ENCODE measurements at regions not wholly inside any gene's neighbourhood (a gene's known extent, or its start where the extent isn't known, plus 50 kb on each side); places are given as distances from the start of the nearest gene placed in this dataset.
A peak's percentile ranks its signal among the peaks of the same experiment; 100 is the strongest.

DNA sequence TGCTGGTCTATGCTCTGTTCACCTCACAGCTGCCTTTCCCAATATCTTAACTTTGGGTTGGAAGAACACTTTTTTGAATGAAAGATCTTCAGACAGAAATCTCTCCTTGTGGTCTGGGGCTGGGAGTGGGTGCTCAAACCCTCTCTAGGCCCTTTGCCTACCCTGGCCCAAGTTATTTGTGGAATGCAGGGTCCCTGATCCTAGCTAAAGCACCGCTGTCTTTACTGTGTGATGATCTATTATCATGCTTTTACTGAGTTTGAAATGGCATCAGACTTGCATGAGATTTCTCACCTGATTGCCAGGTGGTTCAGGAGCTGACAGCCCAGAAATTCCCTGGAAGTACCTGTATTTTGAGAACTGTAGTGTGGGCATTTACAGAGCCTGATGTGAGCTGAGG lies 412.7 kb upstream of the ONECUT1 start:
- 71% methylated on average over 1 of the region's 1 CpG for WGBS (ENCODE audit: missing lambda C conversion rate)
- TF ChIP-seq FOSL2 (IDR thresholded peaks at IDR 0.05) (no peak), FOSL2 (CRISPR knock-in tag; IDR thresholded peaks at IDR 0.05) (no peak), BHLHE40 (IDR thresholded peaks at IDR 0.05; ENCODE audit: low read depth, low read length) (no peak), MAZ (IDR thresholded peaks at IDR 0.05; ENCODE audit: borderline replicate concordance, low read depth, low read length) (no peak), NR3C1 (IDR thresholded peaks at IDR 0.05) (no peak), CEBPB (IDR thresholded peaks at IDR 0.05) (no peak), ESRRA (IDR thresholded peaks at IDR 0.05; ENCODE audit: borderline replicate concordance, low read length) (no peak), SREBF2 (IDR thresholded peaks at IDR 0.05) (no peak), ZSCAN20 (CRISPR knock-in tag; IDR thresholded peaks at IDR 0.05) (no peak), JUNB (IDR thresholded peaks at IDR 0.05) (no peak), HMGXB4 (CRISPR knock-in tag; IDR thresholded peaks at IDR 0.05; ENCODE audit: borderline replicate concordance) (no peak), JUN (IDR thresholded peaks at IDR 0.05) (no peak), RCOR1 (IDR thresholded peaks at IDR 0.05; ENCODE audit: low read depth, low read length) (no peak), TFCP2L1 (CRISPR knock-in tag; IDR thresholded peaks at IDR 0.05) (no peak), EHMT2 (IDR thresholded peaks at IDR 0.05; ENCODE audit: low read depth) (no peak)
- TF ChIP-seq, protein P1, sequence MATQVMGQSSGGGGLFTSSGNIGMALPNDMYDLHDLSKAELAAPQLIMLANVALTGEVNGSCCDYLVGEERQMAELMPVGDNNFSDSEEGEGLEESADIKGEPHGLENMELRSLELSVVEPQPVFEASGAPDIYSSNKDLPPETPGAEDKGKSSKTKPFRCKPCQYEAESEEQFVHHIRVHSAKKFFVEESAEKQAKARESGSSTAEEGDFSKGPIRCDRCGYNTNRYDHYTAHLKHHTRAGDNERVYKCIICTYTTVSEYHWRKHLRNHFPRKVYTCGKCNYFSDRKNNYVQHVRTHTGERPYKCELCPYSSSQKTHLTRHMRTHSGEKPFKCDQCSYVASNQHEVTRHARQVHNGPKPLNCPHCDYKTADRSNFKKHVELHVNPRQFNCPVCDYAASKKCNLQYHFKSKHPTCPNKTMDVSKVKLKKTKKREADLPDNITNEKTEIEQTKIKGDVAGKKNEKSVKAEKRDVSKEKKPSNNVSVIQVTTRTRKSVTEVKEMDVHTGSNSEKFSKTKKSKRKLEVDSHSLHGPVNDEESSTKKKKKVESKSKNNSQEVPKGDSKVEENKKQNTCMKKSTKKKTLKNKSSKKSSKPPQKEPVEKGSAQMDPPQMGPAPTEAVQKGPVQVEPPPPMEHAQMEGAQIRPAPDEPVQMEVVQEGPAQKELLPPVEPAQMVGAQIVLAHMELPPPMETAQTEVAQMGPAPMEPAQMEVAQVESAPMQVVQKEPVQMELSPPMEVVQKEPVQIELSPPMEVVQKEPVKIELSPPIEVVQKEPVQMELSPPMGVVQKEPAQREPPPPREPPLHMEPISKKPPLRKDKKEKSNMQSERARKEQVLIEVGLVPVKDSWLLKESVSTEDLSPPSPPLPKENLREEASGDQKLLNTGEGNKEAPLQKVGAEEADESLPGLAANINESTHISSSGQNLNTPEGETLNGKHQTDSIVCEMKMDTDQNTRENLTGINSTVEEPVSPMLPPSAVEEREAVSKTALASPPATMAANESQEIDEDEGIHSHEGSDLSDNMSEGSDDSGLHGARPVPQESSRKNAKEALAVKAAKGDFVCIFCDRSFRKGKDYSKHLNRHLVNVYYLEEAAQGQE (IDR thresholded peaks at IDR 0.05): no peak
- TF ChIP-seq, protein P2, sequence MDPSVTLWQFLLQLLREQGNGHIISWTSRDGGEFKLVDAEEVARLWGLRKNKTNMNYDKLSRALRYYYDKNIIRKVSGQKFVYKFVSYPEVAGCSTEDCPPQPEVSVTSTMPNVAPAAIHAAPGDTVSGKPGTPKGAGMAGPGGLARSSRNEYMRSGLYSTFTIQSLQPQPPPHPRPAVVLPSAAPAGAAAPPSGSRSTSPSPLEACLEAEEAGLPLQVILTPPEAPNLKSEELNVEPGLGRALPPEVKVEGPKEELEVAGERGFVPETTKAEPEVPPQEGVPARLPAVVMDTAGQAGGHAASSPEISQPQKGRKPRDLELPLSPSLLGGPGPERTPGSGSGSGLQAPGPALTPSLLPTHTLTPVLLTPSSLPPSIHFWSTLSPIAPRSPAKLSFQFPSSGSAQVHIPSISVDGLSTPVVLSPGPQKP (IDR thresholded peaks at IDR 0.05; ENCODE audit: low read depth, low read length): no peak
- TF ChIP-seq, protein P3, sequence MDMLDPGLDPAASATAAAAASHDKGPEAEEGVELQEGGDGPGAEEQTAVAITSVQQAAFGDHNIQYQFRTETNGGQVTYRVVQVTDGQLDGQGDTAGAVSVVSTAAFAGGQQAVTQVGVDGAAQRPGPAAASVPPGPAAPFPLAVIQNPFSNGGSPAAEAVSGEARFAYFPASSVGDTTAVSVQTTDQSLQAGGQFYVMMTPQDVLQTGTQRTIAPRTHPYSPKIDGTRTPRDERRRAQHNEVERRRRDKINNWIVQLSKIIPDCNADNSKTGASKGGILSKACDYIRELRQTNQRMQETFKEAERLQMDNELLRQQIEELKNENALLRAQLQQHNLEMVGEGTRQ (IDR thresholded peaks at IDR 0.05): no peak
- ChIA-PET CTCF (interaction anchor here (0.9 to 1.7 kb wide), 5 partner anchors 15 to 423 kb away, joined by 3 to 6 read pairs (median 5); no protein-coding TSS in a partner anchor), POLR2A (no interaction called here)
- no peak for FAIRE-seq
- H3K27ac ChIP-seq: no peak overlapping the region
- ATAC-seq: no peak
- H3K4me2 ChIP-seq: no peak overlapping the region
- no peak overlapping the region for H3K4me3 ChIP-seq
- no peaks in the 10 kb centered on the region for H3K4me1 ChIP-seq
- no peaks in the 10 kb centered on the region for H3K9me3 ChIP-seq
- DNase-seq (ENCODE audit: low read depth in 1 of 2, low spot score in 1 of 2): no peak

DNA sequence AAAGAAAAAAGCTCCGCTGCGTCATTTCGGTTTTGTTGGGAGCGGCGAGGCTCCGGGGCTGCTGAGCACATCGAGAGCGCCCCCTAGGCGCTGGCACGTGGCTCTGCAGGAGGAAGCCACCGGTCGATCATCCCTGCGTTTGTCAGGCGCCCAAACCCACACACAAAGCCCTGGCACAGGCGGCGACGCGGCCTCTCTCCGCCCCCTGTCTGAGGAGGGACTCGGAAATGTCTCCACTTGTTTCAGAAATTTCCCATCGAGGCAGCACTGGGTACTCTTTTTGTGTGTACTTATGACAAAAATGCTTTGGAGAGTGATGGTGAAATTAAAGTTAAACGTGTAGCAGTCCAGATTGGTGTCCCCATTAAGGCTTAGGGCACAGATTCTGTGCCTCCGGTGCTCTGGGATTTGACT lies 407.3 kb upstream of the ONECUT1 start:
- peak; percentile 91 to 99 for ATAC-seq
- Histone ChIP-seq H3K9me3 (no peaks in the 10 kb centered on the region), H3K4me3 (peak overlapping the region; percentile 31), H3K4me1 (0 out of 3 replicates have a peak, but pooled peaks cover 6% of the 10 kb centered on the region), H3K27ac (peak overlapping the region; percentile 7 to 36; a peak in 1 of 6 replicates), H3K4me2 (peak overlapping the region; percentile 75)
- ChIA-PET CTCF (interaction anchor here (0.6 to 2.8 kb wide), 47 partner anchors 9 to 504 kb away, joined by 3 to 26 read pairs (median 4); partner anchors contain the start of gene ONECUT1), POLR2A (no interaction called here)
- WGBS (ENCODE audit: missing lambda C conversion rate): 5% methylated on average over 23 of the region's 23 CpGs
- FAIRE-seq: no peak
- DNase-seq (ENCODE audit: low read depth in 1 of 2, low spot score in 1 of 2): peak; percentile 69 to 80
- TF ChIP-seq CHD4 (IDR thresholded peaks at IDR 0.05; ENCODE audit: borderline replicate concordance) (no peak), CTCF (IDR thresholded peaks at IDR 0.05) (peak; percentile 97), PHF8 (IDR thresholded peaks at IDR 0.05; ENCODE audit: borderline replicate concordance, low read depth) (no peak), ATOH8 (CRISPR knock-in tag; IDR thresholded peaks at IDR 0.05; ENCODE audit: low read depth) (no peak), SMC3 (IDR thresholded peaks at IDR 0.05) (peak; percentile 84), NFE2L2 (conservative IDR thresholded peaks at IDR 0.05; ENCODE audit: low read length) (no peak), NR3C1 (IDR thresholded peaks at IDR 0.05) (no peak), KDM5A (IDR thresholded peaks at IDR 0.05) (no peak), MYC (IDR thresholded peaks at IDR 0.05; ENCODE audit: borderline replicate concordance, low read length) (peak; percentile 71; the same call in 1 of the 2 replicates)
- TF ChIP-seq, protein P3 (IDR thresholded peaks at IDR 0.05): no peak
- TF ChIP-seq, protein P4, sequence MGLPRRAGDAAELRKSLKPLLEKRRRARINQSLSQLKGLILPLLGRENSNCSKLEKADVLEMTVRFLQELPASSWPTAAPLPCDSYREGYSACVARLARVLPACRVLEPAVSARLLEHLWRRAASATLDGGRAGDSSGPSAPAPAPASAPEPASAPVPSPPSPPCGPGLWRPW (IDR thresholded peaks at IDR 0.05): no peak
